NCI-H345 treated with DMSO at 0.1 percent for 48 hours (cell line): ENCODE measurements at regions not wholly inside any gene's neighbourhood (a gene's known extent, or its start where the extent isn't known, plus 50 kb on each side); places are given as distances from the start of the nearest gene placed in this dataset.
"Not testable (repeated sequence)": the region's sequence is repeated elsewhere in the genome, so short reads cannot be mapped to it uniquely, and the experiment has no call there.

Source experiments
- DNase-seq: peaks from one replicate; lab custom pipeline; 2025; ENCODE audit not compliant: unreplicated experiment; lab: John Stamatoyannopoulos, UW

DNA sequence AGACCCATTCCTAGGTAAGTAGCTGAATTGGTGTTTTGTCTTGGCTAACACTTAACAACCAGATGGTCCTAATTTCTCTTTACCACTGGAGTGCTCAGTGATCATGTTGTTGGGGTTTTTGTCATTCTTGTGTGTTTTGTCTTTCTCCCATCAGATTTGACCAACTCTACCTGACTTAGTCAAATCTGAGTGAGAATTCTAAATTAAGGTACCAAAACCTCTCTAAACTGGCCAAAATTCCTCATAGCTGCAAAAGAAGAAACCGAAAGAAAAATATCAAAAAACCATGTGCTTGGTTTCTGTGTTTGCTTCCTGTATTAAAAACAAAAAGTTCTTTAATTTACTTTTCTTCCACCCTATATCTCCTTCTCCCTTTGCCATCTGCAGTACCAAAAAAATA is 350.7 kb upstream of the SPHKAP start:
- no peak for DNase-seq

- no peak for DNase-seq
These were observed 345.9 kb upstream of the SPHKAP start for GRCh38 chr2:228527197-228527881.

- no peak for DNase-seq
These were observed 345.2 kb upstream of the SPHKAP start for GRCh38 chr2:228526687-228527086.

GRCh38 chr2:228522977-228523376 is 341.5 kb upstream of the SPHKAP start:
- no peak for DNase-seq

DNA sequence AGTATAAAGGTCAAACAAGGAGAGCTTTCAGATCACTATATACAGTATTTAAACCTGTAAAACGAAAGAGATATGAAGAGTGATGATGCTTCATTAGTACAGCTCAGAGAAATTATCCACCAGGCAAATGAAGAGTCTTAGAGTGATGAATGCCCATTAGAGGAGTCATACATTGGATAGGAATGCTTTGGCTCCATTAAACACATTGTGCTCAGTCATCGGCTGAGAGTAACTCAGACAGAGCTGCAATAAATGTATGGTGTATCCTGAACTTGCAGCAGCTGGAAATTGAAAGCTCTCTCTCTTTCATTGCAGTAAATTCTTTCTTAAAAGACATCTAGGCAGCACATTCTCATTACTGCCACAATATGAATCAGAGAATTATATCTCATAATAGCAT is 340.8 kb upstream of the SPHKAP start:
- DNase-seq, result no peak

DNA sequence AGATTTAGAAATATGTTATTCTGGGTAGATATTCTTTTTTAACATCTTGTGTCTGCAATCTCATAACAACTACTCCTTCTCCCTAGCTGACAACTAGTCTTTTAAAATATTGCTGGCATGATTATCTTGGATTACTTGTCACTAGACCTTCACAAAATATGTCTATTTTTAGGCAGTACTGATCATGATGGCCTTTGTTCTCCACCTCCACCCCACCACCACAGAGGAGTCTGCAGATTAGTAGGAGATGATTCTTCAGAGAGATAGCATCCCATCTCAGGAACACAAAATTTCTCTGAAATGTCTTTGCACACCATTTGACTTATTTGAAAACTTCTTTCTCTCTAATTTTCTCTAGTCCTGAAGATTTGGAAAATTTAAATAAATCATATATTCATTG is 338.1 kb upstream of the SPHKAP start:
- no peak for DNase-seq

DNA sequence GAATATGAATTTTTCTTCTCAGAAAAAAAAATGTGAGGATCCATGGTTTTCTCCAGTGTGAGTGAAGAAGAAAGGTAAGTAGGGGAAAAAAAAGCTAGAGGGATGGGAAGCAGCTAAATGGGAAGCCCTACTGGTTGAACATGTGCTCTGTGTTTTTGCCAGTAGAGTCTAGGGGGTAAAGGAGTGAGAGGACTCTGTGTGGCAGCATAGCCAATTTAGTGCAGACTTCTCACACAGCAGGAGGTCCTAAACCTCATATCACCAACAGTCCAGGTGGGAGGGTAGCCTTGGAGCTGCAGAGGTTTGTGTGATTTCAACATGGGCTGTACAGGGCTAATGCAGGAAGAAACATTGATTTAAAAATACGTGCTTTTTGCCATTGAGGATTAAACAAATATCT is 334.5 kb upstream of the SPHKAP start:
- no peak for DNase-seq

- not testable (repeated sequence) for DNase-seq
These were observed 332.0 kb upstream of the SPHKAP start for GRCh38 chr2:228513480-228513879.

DNA sequence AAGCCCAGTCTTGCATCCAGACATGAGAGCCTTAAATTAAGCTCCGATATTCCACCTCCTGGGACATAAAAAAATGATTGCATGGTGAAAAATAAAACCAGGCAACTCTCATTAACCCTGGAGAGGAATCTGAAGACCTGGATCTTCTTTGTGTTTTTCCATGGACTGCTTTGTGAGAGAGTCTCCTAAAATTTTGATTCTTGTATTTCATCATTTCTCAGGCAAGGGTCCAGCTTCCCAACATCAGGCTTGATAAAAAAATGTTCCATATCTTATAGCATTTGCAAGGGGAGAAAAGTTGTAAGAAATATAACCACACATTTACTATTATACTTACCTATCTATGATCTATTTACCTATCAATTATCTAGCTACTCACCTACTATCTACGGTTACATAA is 327.5 kb upstream of the SPHKAP start:
- no peak for DNase-seq

DNA sequence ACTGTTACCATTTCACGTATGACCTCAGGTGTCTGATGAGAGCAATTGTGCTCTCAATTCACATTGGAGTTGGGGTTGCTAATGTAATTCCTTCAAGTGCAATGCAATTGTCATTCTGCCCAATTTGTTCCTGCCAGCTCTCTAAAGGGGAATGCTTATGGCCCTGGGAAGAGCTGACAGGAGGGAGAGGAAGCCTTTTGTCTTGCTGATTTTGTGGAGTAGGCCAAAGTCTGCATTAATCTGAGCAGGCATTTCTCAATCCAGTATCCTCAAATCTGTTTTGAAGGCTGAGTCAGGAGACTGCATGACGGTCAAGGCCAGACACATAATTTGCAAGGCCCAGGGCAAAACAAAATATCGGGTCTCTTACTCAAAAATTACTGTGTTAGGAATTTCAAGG is 326.4 kb upstream of the SPHKAP start:
- no peak for DNase-seq

DNA sequence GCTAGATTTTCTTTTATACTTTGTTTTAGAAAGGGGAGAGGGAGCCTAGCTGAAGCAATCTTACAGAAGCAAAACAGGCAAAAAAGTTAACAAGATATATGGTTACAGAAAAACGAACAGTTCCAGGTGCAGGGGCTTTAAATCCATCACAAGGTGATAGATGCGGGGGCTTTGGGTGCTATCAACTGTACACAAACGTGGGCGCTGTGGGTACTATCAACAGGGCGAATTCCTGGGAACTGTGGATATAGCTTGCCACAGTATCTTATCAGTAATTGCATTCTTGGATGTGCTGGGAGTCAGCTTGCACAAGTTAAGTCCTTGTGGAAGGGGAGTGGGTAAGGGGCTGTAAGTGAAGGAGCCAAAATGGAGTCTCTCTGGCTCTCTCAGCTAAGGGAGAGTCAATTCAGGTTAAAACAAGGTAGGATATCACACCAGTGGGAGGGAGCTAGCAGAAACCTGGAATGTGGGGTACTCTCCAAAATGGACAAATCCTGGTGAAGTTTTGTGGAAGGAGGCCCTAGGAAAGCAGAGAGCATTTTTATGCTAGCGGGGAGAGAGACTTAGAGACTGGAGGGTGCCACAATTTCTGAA is 325.8 kb upstream of the SPHKAP start:
- DNase-seq, result no peak

DNA sequence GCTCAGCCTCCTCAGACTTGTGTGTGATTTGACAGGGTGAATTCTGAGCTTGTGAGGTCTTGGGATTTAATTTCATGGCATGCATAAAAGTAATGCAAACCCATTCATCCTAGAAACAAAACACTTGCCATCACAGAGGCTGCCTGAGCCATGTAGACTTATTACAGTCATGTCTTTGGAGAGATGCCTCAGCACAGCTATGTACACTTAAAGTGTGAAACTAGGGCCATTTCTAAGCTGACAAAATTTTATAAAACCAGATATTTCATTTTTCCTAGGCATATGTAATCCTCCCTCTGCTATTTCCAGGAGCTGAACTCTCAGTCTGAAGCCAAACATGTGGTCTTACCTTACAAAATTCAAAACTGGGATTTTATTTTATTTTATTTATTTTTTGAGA is 322.2 kb upstream of the SPHKAP start:
- no peak for DNase-seq

DNA sequence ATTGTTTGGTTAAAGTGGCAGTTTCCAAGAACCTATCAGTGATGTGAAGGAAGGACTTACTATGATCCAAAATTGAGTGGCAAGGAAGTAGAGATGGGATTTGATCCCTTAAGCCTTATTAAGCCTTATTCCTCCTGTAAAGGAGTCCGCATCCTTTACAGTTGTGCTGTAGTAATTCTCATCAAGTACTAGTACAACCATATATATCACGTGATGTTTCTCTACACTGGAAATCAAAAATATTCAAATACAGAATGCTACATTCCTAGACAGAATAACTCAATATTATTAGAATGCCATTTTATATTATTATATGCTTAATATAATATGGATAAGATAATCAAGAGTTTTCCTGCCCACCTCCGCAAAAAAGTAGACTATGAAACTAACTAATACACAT is 312.4 kb upstream of the SPHKAP start:
- no peak for DNase-seq

DNA sequence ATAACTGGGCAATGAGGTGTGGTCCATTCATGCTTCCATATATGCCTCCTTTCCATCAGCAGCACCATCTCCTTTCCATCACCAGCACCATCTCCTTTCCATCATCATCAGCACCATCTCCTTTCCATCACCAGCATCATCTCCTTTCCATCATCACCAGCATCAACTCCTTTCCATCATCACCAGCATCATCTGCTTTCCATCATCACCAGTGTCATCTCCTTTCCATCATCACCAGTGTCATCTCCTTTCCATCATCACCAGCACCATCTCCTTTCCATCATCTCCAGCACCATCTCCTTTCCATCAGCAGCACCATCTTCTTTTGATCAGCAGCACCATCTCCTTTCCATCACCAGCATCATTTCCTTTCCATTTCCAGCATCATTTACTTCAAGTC is 297.5 kb upstream of the SPHKAP start:
- DNase-seq, result no peak

DNA sequence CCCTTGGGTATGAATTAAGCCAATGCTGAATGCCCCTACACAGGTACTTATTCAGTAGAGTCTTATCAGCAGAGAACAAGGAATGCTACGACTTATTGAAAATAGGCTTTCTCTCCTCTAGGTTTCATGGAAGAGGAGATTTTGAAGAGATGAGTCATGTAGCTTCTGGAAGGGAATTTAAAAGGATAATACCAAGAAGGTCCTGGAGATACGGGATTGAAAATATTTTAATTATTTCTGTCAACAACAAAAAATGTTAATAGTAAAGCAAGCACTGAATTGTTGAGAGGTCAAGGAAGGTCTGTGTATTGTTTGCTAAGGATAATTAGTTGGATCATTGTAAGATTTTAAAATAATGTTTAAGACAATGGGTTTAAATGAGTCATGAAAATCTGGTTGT is 293.0 kb upstream of the SPHKAP start:
- no peak for DNase-seq

DNA sequence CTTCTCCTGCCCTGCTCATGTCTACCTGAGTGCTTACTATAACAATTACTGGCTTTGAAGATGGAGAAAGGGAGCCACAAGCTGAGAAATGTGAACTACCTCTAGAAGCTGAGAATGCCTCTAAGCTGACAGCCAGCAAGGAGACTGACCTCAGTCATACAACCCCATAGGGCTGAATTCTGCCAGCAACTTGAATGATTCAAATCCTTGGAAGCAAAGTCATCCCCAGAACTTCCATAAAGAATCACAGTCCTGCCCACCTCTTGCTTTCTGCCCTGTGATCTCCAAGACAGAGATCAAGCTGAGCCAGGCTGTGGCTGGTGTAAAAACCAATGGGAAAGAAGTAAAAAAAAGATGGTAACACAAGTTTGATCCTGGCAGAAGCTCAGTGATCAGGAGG is 288.2 kb upstream of the SPHKAP start:
- no peak for DNase-seq

GRCh38 chr2:228466851-228467250 is 285.4 kb upstream of the SPHKAP start:
- DNase-seq, result no peak

DNA sequence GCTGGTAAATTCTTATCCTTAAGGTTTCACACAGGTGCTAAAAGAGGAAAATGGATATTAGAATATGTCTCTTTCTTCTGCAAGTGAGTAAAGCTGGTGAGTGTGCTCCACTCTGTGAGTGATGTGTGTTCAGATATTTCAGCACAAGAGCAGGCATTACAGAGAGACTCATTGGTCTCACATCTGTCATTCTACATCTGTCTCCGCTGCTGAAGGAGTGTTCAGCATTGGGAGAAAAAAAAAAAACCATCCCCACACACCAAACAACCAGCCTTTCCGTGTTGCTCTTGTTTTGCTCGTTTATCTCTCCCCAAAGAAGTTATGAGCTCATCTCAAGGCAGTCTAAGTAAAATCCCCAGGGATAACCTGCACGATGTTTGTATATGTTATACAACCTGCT is 283.9 kb upstream of the SPHKAP start:
- DNase-seq, result no peak

DNA sequence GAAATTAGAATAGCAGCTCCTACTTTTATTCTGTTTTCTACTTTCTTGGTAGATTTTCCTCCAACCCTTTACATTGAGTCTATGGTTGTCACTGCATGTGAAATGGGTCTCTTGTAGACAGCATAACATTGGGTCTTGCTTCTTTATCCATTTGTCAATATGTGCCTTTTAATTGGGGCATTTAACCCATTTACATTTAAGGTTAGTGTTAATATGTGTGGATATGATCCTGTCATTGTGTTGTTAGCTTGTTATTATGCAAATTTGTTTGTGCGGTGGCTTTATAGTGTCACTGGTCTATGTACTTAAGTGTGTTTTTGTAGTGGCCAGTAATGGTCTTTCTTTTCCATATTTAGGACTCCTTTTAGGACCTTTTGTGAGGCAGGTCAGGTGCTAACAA is 276.9 kb upstream of the SPHKAP start:
- DNase-seq, result no peak

DNA sequence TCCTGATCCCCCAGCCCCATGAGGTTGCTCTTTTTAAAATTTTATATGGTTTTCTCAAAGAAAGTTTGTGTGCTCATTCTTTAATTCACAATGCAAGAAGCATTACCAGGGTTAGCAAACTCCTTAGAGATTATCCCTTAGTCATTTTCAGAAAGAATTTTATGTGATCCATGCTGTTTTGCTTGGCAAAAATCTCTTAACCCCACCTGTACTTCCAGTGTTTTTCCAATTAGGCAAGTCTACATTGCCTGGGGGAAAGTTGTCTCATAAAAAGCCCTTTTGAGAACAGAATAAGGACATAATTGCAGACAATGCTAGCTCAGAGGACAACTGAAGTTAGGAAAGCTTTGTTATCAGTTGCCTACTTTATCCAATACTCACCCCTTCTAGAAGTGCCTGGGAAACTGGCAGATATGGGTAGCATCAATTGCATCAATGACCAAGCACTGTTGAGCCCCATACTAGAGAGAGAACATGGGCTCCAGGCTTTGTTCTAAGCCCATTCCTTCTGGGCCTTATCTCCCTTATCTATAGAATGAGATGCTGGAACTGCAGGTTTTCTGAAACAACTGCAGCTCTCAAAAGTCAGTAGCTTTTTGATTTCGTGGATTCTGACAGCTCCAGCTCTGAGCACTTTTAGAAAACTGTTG is 265.9 kb upstream of the SPHKAP start:
- DNase-seq, result peak; percentile 94

DNA sequence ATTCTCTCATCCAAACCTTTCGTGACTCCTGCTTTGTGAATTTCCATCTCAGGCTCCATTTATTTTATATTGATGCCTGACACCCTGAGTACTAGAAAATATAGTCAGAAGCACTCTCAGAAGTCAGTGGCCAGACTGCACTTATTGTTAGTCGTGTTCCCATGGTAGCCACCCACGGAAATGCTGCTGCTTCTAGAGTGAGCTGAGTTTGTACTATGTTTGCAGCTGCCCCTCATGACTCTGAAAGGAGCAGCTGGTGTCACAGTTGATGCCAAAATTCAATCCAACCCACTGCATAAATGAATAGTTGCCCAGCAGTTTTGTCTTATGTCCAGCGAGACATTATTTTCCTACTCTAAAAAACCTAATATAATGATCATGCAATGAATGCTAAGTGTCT is 265.2 kb upstream of the SPHKAP start:
- peak; percentile 99 for DNase-seq

DNA sequence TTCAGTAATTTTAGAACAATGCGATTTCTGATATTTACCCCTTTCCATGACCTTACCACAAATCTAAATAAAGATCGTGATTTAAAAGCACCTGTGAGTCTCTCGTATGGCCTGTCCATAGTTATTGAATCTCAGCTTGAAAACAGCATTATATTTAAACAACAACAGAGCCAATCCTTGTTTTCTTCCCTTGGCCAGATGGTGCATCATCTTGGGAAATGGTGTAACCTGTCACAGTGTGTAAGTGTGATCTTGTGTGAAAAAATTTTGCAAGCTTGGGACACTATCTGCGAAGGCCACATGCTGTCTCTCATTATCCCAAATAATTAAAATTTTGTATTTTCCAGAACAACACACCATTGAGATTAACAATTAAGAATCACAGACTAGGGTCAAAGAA is 262.7 kb upstream of the SPHKAP start:
- no peak for DNase-seq

DNA sequence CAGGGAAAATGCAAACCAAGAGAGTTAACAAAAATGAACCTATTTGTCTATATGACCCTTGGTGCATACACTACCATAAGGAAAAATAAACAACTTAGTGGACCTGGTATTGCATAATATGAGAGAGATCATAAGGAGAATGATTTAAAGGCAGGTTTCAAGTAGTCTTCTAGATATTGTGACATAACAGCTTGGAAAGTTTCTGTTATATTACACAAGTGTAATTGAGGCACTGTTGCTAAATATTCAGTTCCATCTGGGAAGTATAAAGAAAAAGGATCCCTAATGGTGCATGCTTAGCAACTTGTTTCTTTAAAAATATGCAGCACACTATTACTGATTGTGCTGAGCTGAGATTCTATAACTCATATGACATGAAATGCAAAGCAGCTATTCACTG is 252.2 kb upstream of the SPHKAP start:
- DNase-seq, result no peak
